ENCODE measurements at regions not wholly inside any gene's neighbourhood (a gene's known extent, or its start where the extent isn't known, plus 50 kb on each side); places are given as distances from the start of the nearest gene placed in this dataset.

DNA sequence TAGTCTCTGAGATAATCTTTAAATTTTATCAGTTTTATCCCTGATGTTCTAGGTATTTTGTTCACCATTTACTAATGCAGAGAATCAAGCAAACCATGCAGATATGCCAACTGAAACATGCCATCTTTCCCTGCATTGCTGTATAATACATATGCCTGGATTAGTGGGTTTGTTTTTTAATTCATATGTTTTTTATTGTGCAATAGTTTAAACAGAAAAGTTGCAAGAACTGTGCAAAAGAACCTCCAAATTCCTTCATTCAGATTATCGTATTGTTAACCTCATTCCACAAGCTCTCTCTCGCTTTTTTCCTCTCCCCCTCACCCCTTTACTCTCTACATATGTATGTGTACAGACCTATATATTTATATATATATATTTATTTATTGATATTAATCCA is 244.6 kb downstream of the NKX6-1 start:
- TF ChIP-seq GATA2 (IDR thresholded peaks at IDR 0.05; ENCODE audit: low read depth, low read length), result no peak
- TF ChIP-seq GATA3 (IDR thresholded peaks at IDR 0.05; ENCODE audit: low read depth, low read length), result no peak

Measured in SH-SY5Y (cell line).